IgD-negative memory B cell (primary cell): ENCODE measurements at regions not wholly inside any gene's neighbourhood (a gene's known extent, or its start where the extent isn't known, plus 50 kb on each side); places are given as distances from the start of the nearest gene placed in this dataset.

ENCODE experiments used
- H3K27ac Mint-ChIP-seq, 3 donors: one replicate each; pipeline ENCODE4 v1.8.0; 2020 to 2022; ENCODE audit warnings: mild to moderate bottlenecking in 3 of 3, mixed read lengths in 3 of 3, moderate library complexity in 1 of 3
- H3K27me3 Mint-ChIP-seq: one replicate; pipeline ENCODE4 v1.8.0; 2021; ENCODE audit warnings: mixed read lengths
- H3K36me3 Mint-ChIP-seq: one replicate; pipeline ENCODE4 v1.8.0; 2020; ENCODE audit warnings: mild to moderate bottlenecking, mixed read lengths
- H3K4me1 Mint-ChIP-seq, 3 donors: one replicate each; pipeline ENCODE4 v1.8.0; 2020 to 2022; ENCODE audit warnings: mixed read lengths in 3 of 3, mild to moderate bottlenecking in 1 of 3
- H3K4me3 Mint-ChIP-seq, 4 donors: one replicate each; pipeline ENCODE4 v1.8.0; 2020 to 2022; ENCODE audit warnings: mild to moderate bottlenecking in 4 of 4, mixed read lengths in 4 of 4, moderate library complexity in 3 of 4
- H3K9me3 Mint-ChIP-seq, 3 donors: one replicate each; pipeline ENCODE4 v1.8.0; 2020 to 2021; ENCODE audit warnings: mixed read lengths in 3 of 3, mild to moderate bottlenecking in 1 of 3

DNA sequence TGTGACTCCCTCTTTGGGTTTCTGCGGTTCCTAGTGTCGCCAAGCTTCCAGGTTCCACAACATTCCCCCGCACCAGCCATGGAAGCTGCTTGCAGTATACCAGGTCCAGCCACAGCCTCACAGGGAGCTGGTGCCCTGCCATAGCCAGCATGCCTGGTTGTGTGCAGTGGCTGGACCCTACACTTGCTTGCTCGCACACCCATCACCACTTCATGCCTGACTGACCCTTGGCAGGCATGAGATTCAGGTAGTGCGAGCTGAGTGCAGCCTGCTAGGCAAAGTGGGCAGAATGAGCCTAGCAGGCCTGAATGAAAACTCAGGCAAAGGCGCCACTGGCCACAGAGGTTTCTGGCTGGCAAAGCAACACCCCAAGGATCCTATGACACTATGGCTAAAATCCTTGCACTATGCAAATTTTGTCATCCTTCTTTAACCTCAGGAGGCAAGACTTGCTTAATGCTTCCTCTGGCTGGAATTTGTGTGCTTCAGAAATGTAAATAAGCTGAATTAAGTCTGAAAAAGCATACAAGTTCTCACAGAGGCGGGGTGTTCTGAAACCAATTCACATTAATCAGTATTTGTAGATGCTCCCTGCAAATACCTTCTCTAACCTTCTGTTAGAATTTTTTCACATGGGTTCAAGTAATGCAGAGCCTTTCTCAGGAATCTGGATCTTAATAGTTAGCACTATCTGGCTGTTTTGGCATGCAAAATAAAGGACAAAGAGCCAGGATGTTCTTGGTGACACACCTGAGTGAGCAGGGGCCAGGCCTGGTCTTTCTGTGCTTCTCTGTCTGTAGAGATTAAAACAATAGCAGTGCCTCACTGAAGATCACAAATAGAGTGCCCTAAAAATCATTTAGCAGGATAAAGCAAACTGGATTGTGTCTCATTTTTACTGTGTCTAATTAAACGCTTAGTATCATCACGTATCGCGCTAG lies 256.9 kb downstream of the GPATCH2 start:
- H3K9me3 Mint-ChIP-seq = peaks cover 3 to 20% (median 8%) of the 10 kb centered on the region in 3 donors
- peaks cover 0 to 4% (median 4%) of the 10 kb centered on the region in 3 donors for H3K4me1 Mint-ChIP-seq
- H3K27me3 Mint-ChIP-seq = peaks cover 3% of the 10 kb centered on the region
- no peak overlapping the region for H3K4me3 Mint-ChIP-seq
- no peaks in the 10 kb centered on the region for H3K36me3 Mint-ChIP-seq
- H3K27ac Mint-ChIP-seq = no peak overlapping the region

- no peaks in the 10 kb centered on the region for H3K36me3 Mint-ChIP-seq
- H3K27me3 Mint-ChIP-seq = peaks cover 3% of the 10 kb centered on the region
- no peak overlapping the region for H3K27ac Mint-ChIP-seq
- H3K9me3 Mint-ChIP-seq = peaks cover 0 to 9% (median 6%) of the 10 kb centered on the region in 3 donors
- peaks cover 0 to 4% (median 4%) of the 10 kb centered on the region in 3 donors for H3K4me1 Mint-ChIP-seq
- peak overlapping the region in 1 of 4 donors; percentile 70 for H3K4me3 Mint-ChIP-seq
Measured at GRCh38 chr1:217372049-217372970, 258.6 kb downstream of the GPATCH2 start.

DNA sequence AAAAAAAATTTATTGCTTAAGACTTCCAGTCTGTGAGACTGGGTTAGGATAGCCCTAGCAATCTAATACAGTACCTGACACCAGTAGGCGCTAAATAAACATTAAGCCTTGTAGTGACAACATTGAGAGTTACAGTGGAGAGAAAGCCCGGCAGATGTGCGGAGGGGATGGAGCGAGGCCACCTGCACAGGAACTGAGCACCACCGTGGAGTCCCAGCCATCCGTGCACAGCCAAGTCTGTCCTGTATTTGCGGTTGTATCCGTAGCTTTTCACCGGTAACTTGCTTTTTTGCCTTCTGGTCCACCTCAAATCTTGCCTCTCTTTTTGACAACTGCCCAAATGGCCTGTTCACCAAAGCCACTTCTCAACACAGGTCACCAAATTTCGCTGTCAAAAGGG lies 260.1 kb downstream of the GPATCH2 start:
- peaks cover 0 to 4% (median 4%) of the 10 kb centered on the region in 3 donors for H3K4me1 Mint-ChIP-seq

DNA sequence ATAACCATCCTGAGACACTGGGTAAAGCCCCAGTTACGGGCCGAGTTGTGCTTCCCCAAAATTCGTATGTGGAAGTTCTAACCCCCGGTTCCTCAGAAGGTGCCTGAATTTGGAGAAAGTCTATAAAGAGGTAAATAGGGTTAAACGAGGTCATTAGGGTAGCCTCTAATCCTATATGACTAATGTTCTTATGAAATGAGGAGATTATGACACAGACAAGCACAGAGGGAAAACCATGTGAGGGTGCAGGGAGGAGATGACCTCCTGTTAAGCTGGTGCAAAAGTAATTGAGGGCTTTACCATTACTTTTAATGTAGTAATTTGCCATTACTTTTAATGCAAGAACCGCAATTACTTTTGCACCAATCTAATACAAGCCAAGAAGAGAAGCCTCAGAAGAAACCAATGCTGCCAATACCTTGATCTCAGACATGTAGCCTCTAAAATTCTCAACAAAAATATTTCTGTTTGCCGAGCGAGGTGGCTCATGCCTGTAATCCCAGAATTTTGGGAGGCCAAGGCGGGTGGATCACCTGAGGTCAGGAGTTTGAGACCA lies 260.8 kb downstream of the GPATCH2 start:
- H3K4me3 Mint-ChIP-seq = no peak overlapping the region
- H3K27ac Mint-ChIP-seq = no peak overlapping the region
- no peaks in the 10 kb centered on the region for H3K36me3 Mint-ChIP-seq
- peaks cover 0 to 4% (median 4%) of the 10 kb centered on the region in 3 donors for H3K4me1 Mint-ChIP-seq
- H3K9me3 Mint-ChIP-seq = peaks cover 0 to 4% (median 4%) of the 10 kb centered on the region in 3 donors
- H3K27me3 Mint-ChIP-seq = peaks cover 3% of the 10 kb centered on the region

More for the DNA sequence above, 260.1 kb downstream of the GPATCH2 start:
- no peak overlapping the region for H3K4me3 Mint-ChIP-seq
- peak overlapping the region in 1 of 3 donors; percentile 78 for H3K27ac Mint-ChIP-seq
- H3K9me3 Mint-ChIP-seq = peaks cover 0 to 4% (median 4%) of the 10 kb centered on the region in 3 donors
- no peaks in the 10 kb centered on the region for H3K36me3 Mint-ChIP-seq
- H3K27me3 Mint-ChIP-seq = peaks cover 3% of the 10 kb centered on the region

GRCh38 chr1:217369271-217369981 lies 261.5 kb downstream of the GPATCH2 start:
- H3K4me3 Mint-ChIP-seq = peak overlapping the region in 3 of 4 donors; percentile 27 to 65 (median 29)
- H3K27ac Mint-ChIP-seq = no peak overlapping the region
- peaks cover 0 to 4% (median 2%) of the 10 kb centered on the region in 3 donors for H3K9me3 Mint-ChIP-seq
- peaks cover 0 to 4% (median 4%) of the 10 kb centered on the region in 3 donors for H3K4me1 Mint-ChIP-seq
- H3K36me3 Mint-ChIP-seq = no peaks in the 10 kb centered on the region
- peaks cover 3% of the 10 kb centered on the region for H3K27me3 Mint-ChIP-seq

DNA sequence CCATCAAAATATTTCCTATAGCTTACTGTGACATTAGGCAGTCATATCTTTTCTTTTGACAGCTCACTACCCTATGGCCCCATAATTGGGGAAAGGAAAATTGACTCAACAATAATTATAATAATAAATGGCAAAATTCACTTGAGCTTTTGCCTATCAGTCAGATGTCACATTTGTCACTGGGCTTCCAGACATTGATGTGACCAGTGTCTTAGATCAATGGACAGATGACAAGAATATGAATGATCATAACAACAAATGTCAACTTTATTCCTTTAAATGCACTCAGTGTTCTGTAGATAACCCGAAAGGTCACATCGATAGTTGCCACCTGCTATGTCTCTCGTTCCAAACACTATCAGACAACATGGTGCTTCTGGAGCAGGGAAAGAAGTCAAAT lies 266.7 kb downstream of the GPATCH2 start:
- peaks cover 0 to 2% (median 0%) of the 10 kb centered on the region in 3 donors for H3K9me3 Mint-ChIP-seq
- peaks cover 0 to under 1% (median 0%) of the 10 kb centered on the region in 3 donors for H3K4me1 Mint-ChIP-seq
- no peaks in the 10 kb centered on the region for H3K36me3 Mint-ChIP-seq
- H3K4me3 Mint-ChIP-seq = no peak overlapping the region
- H3K27ac Mint-ChIP-seq = no peak overlapping the region
- H3K27me3 Mint-ChIP-seq = no peaks in the 10 kb centered on the region

GRCh38 chr1:217363319-217363718 lies 267.6 kb downstream of the GPATCH2 start:
- H3K9me3 Mint-ChIP-seq = peaks cover 0 to 2% (median 0%) of the 10 kb centered on the region in 3 donors
- H3K4me3 Mint-ChIP-seq = no peak overlapping the region
- no peaks in the 10 kb centered on the region for H3K36me3 Mint-ChIP-seq
- no peaks in the 10 kb centered on the region for H3K4me1 Mint-ChIP-seq
- H3K27me3 Mint-ChIP-seq = no peaks in the 10 kb centered on the region
- H3K27ac Mint-ChIP-seq = no peak overlapping the region

DNA sequence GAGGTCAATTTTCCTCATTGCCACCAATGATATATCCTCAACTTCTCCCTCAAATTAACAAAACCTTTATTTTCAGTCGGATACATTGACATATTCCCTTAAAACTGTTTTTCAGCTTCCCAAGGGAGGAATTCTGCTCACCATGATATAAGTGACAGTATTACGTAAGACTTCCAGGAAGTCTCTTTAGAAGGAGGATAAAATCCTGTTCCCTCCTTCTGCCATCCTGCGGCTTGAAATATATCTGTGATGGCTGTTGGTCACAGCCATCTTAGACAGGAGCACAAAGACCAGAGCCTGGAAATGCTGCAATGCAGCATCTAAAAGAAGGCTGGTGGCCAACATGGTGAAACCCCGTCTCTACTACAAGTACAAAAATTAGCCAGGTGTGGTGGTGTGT lies 270.4 kb downstream of the GPATCH2 start:
- Mint-ChIP-seq H3K4me1 (no peaks in the 10 kb centered on the region), H3K27me3 (peaks cover 3% of the 10 kb centered on the region), H3K4me3 (no peak overlapping the region), H3K36me3 (no peaks in the 10 kb centered on the region), H3K9me3 (peaks cover 0 to 5% (median 4%) of the 10 kb centered on the region in 3 donors), H3K27ac (no peak overlapping the region)

GRCh38 chr1:217354895-217355294 lies 276.0 kb downstream of the GPATCH2 start:
- Mint-ChIP-seq H3K36me3 (no peaks in the 10 kb centered on the region), H3K27ac (no peak overlapping the region), H3K27me3 (peaks cover 3% of the 10 kb centered on the region), H3K4me1 (no peaks in the 10 kb centered on the region), H3K9me3 (peaks cover 0 to 5% (median 1%) of the 10 kb centered on the region in 3 donors), H3K4me3 (no peak overlapping the region)

GRCh38 chr1:217348960-217349664 lies 281.8 kb downstream of the GPATCH2 start:
- Mint-ChIP-seq H3K4me3 (no peak overlapping the region), H3K27me3 (no peaks in the 10 kb centered on the region), H3K27ac (no peak overlapping the region), H3K36me3 (no peaks in the 10 kb centered on the region), H3K4me1 (no peaks in the 10 kb centered on the region), H3K9me3 (peaks cover 0 to 2% (median 0%) of the 10 kb centered on the region in 3 donors)

DNA sequence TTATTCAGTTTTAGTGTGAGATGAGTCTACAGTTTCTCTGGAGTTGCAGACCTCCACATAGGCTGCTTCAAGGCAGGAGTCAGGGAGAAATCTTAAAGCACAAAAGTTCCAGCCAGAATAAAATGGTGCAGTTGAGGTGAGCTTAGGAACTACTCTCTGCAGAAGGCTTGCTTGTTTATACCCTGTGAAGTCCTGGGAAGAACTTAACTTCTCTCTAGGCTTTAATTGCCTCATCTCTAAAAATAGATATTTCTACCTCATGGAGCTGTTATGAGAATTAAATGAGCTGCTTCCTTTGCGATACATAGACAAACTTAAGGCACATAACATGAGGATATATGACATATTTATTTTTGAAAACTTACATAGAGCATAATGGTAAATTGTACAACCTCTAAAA lies 286.2 kb downstream of the GPATCH2 start:
- Mint-ChIP-seq H3K4me3 (no peak overlapping the region), H3K9me3 (peaks cover 0 to 2% (median 2%) of the 10 kb centered on the region in 3 donors), H3K36me3 (no peaks in the 10 kb centered on the region), H3K4me1 (peaks cover 0 to 2% (median 0%) of the 10 kb centered on the region in 3 donors), H3K27ac (no peak overlapping the region), H3K27me3 (no peaks in the 10 kb centered on the region)

DNA sequence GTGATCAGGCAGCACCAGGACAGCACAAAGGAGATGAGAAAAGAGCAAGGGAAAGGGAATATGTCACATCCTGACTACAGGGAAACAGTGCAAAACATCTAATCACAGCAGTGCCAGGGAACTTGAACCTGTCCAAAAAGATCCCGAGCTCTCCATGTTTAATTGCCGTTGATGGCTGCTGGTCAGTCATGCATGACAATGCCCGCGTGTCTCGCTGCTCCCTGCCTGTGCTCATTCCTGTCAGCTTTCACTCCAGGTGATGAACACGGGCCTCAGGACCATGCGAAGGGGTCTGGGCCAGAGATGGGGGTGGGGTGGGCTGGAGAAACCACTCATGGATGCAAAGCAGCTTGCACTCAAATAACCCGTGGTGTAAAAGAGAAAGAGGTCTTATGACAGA lies 287.0 kb downstream of the GPATCH2 start:
- Mint-ChIP-seq H3K27me3 (no peaks in the 10 kb centered on the region), H3K9me3 (peaks cover 0 to 2% (median 2%) of the 10 kb centered on the region in 3 donors), H3K27ac (no peak overlapping the region), H3K4me1 (peaks cover 0 to 2% (median 0%) of the 10 kb centered on the region in 3 donors), H3K4me3 (no peak overlapping the region), H3K36me3 (no peaks in the 10 kb centered on the region)

- H3K27me3 Mint-ChIP-seq = no peaks in the 10 kb centered on the region
- H3K36me3 Mint-ChIP-seq = no peaks in the 10 kb centered on the region
- peaks cover 0 to 2% (median 0%) of the 10 kb centered on the region in 3 donors for H3K4me1 Mint-ChIP-seq
- no peak overlapping the region for H3K4me3 Mint-ChIP-seq
- H3K9me3 Mint-ChIP-seq = peaks cover 0 to 2% (median 2%) of the 10 kb centered on the region in 3 donors
- no peak overlapping the region for H3K27ac Mint-ChIP-seq
Measured at GRCh38 chr1:217342105-217342504, 288.8 kb downstream of the GPATCH2 start.
